Activated naive CD8-positive, alpha-beta T cell treated with anti-CD3 and anti-CD28 coated beads, Interleukin-2, amount 50 U/mL, for 24 hours (primary cell): ENCODE measurements at regions not wholly inside any gene's neighbourhood (a gene's known extent, or its start where the extent isn't known, plus 50 kb on each side); places are given as distances from the start of the nearest gene placed in this dataset.
"Not testable (repeated sequence)": the region's sequence is repeated elsewhere in the genome, so short reads cannot be mapped to it uniquely, and the experiment has no call there.

ENCODE experiments used
- ATAC-seq: fragments of 150-1000 bp; cut with Tn5 transposase; one replicate; pipeline ENCODE4 v1.10.0; 2021
- DNase-seq: peaks from one replicate; pipeline ENCODE4 v3.0.0; 2021
- H3K27ac Mint-ChIP-seq: one replicate; pipeline ENCODE4 v1.8.0; 2021; ENCODE audit warnings: mild to moderate bottlenecking, mixed read lengths
- H3K27me3 Mint-ChIP-seq: one replicate; pipeline ENCODE4 v1.8.0; 2021; ENCODE audit warnings: mixed read lengths
- H3K36me3 Mint-ChIP-seq: one replicate; pipeline ENCODE4 v1.8.0; 2021; ENCODE audit warnings: low read depth, mixed read lengths
- H3K4me1 Mint-ChIP-seq: one replicate; pipeline ENCODE4 v1.8.0; 2021; ENCODE audit warnings: mixed read lengths
- H3K4me3 Mint-ChIP-seq: one replicate; pipeline ENCODE4 v1.8.0; 2021; ENCODE audit warnings: mild to moderate bottlenecking, moderate library complexity, mixed read lengths
- H3K9me3 Mint-ChIP-seq: one replicate; pipeline ENCODE4 v1.8.0; 2021; ENCODE audit warnings: mixed read lengths

GRCh38 chr19:29054886-29055675 lies 157.9 kb downstream of the UQCRFS1 start:
- Mint-ChIP-seq H3K36me3 (no peaks in the 10 kb centered on the region), H3K27me3 (peaks cover 4% of the 10 kb centered on the region), H3K27ac (no peak overlapping the region), H3K9me3 (peaks cover 9% of the 10 kb centered on the region), H3K4me1 (no peaks in the 10 kb centered on the region), H3K4me3 (no peak overlapping the region)
- no peak for ATAC-seq
- DNase-seq, result no peak

- H3K9me3 Mint-ChIP-seq, result peaks cover 9% of the 10 kb centered on the region
- peaks cover 2% of the 10 kb centered on the region for H3K27me3 Mint-ChIP-seq
- H3K4me3 Mint-ChIP-seq, result no peak overlapping the region
- no peak for DNase-seq
- H3K4me1 Mint-ChIP-seq, result no peaks in the 10 kb centered on the region
- ATAC-seq, result no peak
- no peak overlapping the region for H3K27ac Mint-ChIP-seq
- H3K36me3 Mint-ChIP-seq, result no peaks in the 10 kb centered on the region
Observed at GRCh38 chr19:29048873-29049272, 164.1 kb downstream of the UQCRFS1 start.

- H3K27ac Mint-ChIP-seq, result no peak overlapping the region
Observed at GRCh38 chr19:29045679-29046254, 167.2 kb downstream of the UQCRFS1 start.

GRCh38 chr19:29044037-29044436 lies 168.9 kb downstream of the UQCRFS1 start:
- Mint-ChIP-seq H3K4me1 (no peaks in the 10 kb centered on the region), H3K27ac (no peak overlapping the region), H3K36me3 (no peaks in the 10 kb centered on the region), H3K4me3 (no peak overlapping the region), H3K27me3 (no peaks in the 10 kb centered on the region), H3K9me3 (no peaks in the 10 kb centered on the region)
- ATAC-seq, result no peak
- no peak for DNase-seq

More at GRCh38 chr19:29045679-29046254, 167.2 kb downstream of the UQCRFS1 start:
- no peak for ATAC-seq
- no peaks in the 10 kb centered on the region for H3K36me3 Mint-ChIP-seq
- no peak for DNase-seq
- H3K9me3 Mint-ChIP-seq, result no peaks in the 10 kb centered on the region
- H3K4me3 Mint-ChIP-seq, result no peak overlapping the region
- H3K27me3 Mint-ChIP-seq, result no peaks in the 10 kb centered on the region
- H3K4me1 Mint-ChIP-seq, result no peaks in the 10 kb centered on the region

GRCh38 chr19:29042450-29042849 lies 170.5 kb downstream of the UQCRFS1 start:
- Mint-ChIP-seq H3K9me3 (no peaks in the 10 kb centered on the region), H3K36me3 (no peaks in the 10 kb centered on the region)

GRCh38 chr19:29040951-29041350 lies 172.0 kb downstream of the UQCRFS1 start:
- no peak for DNase-seq
- Mint-ChIP-seq H3K4me1 (no peaks in the 10 kb centered on the region), H3K9me3 (no peaks in the 10 kb centered on the region), H3K36me3 (no peaks in the 10 kb centered on the region), H3K27me3 (no peaks in the 10 kb centered on the region), H3K4me3 (no peak overlapping the region), H3K27ac (no peak overlapping the region)
- no peak for ATAC-seq

More at GRCh38 chr19:29042450-29042849, 170.5 kb downstream of the UQCRFS1 start:
- no peak for ATAC-seq
- DNase-seq, result no peak
- H3K27me3 Mint-ChIP-seq, result no peaks in the 10 kb centered on the region
- no peak overlapping the region for H3K4me3 Mint-ChIP-seq
- no peak overlapping the region for H3K27ac Mint-ChIP-seq
- H3K4me1 Mint-ChIP-seq, result no peaks in the 10 kb centered on the region

- H3K4me1 Mint-ChIP-seq, result no peaks in the 10 kb centered on the region
- no peak for DNase-seq
Observed at GRCh38 chr19:29040292-29040691, 172.7 kb downstream of the UQCRFS1 start.

GRCh38 chr19:29039036-29039435 lies 173.9 kb downstream of the UQCRFS1 start:
- ATAC-seq, H3K4me1 Mint-ChIP-seq, H3K27me3 Mint-ChIP-seq, H3K9me3 Mint-ChIP-seq, DNase-seq, H3K36me3 Mint-ChIP-seq, H3K4me3 Mint-ChIP-seq, H3K27ac Mint-ChIP-seq: not testable (repeated sequence)

More at GRCh38 chr19:29040292-29040691, 172.7 kb downstream of the UQCRFS1 start:
- Mint-ChIP-seq H3K27me3 (no peaks in the 10 kb centered on the region), H3K27ac (no peak overlapping the region), H3K9me3 (no peaks in the 10 kb centered on the region), H3K4me3 (no peak overlapping the region), H3K36me3 (no peaks in the 10 kb centered on the region)
- ATAC-seq, result no peak

GRCh38 chr19:29031216-29031615 lies 181.7 kb downstream of the UQCRFS1 start:
- H3K9me3 Mint-ChIP-seq, result no peaks in the 10 kb centered on the region
- H3K27ac Mint-ChIP-seq, result no peak overlapping the region
- H3K4me1 Mint-ChIP-seq, result no peaks in the 10 kb centered on the region
- no peaks in the 10 kb centered on the region for H3K27me3 Mint-ChIP-seq
- no peaks in the 10 kb centered on the region for H3K36me3 Mint-ChIP-seq
- H3K4me3 Mint-ChIP-seq, result no peak overlapping the region
- DNase-seq, result no peak
- ATAC-seq, result no peak

GRCh38 chr19:29029268-29029958 lies 183.5 kb downstream of the UQCRFS1 start:
- H3K9me3 Mint-ChIP-seq, result no peaks in the 10 kb centered on the region
- H3K4me1 Mint-ChIP-seq, result no peaks in the 10 kb centered on the region
- no peak overlapping the region for H3K4me3 Mint-ChIP-seq
- no peak for DNase-seq
- no peak for ATAC-seq
- H3K36me3 Mint-ChIP-seq, result no peaks in the 10 kb centered on the region
- H3K27me3 Mint-ChIP-seq, result no peaks in the 10 kb centered on the region
- no peak overlapping the region for H3K27ac Mint-ChIP-seq

- H3K27ac Mint-ChIP-seq, result no peak overlapping the region
- no peak for DNase-seq
- no peaks in the 10 kb centered on the region for H3K4me1 Mint-ChIP-seq
- no peak overlapping the region for H3K4me3 Mint-ChIP-seq
- ATAC-seq, result no peak
- H3K9me3 Mint-ChIP-seq, result no peaks in the 10 kb centered on the region
- no peaks in the 10 kb centered on the region for H3K36me3 Mint-ChIP-seq
- H3K27me3 Mint-ChIP-seq, result peaks cover 3% of the 10 kb centered on the region
Observed at GRCh38 chr19:29022599-29022998, 190.4 kb downstream of the UQCRFS1 start.

GRCh38 chr19:29022165-29022564 lies 190.8 kb downstream of the UQCRFS1 start:
- no peaks in the 10 kb centered on the region for H3K9me3 Mint-ChIP-seq
- H3K36me3 Mint-ChIP-seq, result no peaks in the 10 kb centered on the region
- ATAC-seq (no peak), DNase-seq (no peak)
- H3K4me1 Mint-ChIP-seq, result no peaks in the 10 kb centered on the region
- no peak overlapping the region for H3K4me3 Mint-ChIP-seq
- no peak overlapping the region for H3K27ac Mint-ChIP-seq
- H3K27me3 Mint-ChIP-seq, result peaks cover 4% of the 10 kb centered on the region

GRCh38 chr19:29021232-29021916 lies 191.6 kb downstream of the UQCRFS1 start:
- H3K4me1 Mint-ChIP-seq, result no peaks in the 10 kb centered on the region
- DNase-seq, result no peak
- H3K27me3 Mint-ChIP-seq, result peaks cover 4% of the 10 kb centered on the region
- H3K9me3 Mint-ChIP-seq, result no peaks in the 10 kb centered on the region
- H3K4me3 Mint-ChIP-seq, result no peak overlapping the region
- no peaks in the 10 kb centered on the region for H3K36me3 Mint-ChIP-seq
- no peak for ATAC-seq
- H3K27ac Mint-ChIP-seq, result no peak overlapping the region

GRCh38 chr19:29019403-29019802 lies 193.5 kb downstream of the UQCRFS1 start:
- H3K27me3 Mint-ChIP-seq, result peaks cover 4% of the 10 kb centered on the region
- no peaks in the 10 kb centered on the region for H3K36me3 Mint-ChIP-seq
- H3K4me3 Mint-ChIP-seq, result no peak overlapping the region
- DNase-seq (no peak), ATAC-seq (no peak)
- no peaks in the 10 kb centered on the region for H3K4me1 Mint-ChIP-seq
- H3K9me3 Mint-ChIP-seq, result no peaks in the 10 kb centered on the region
- H3K27ac Mint-ChIP-seq, result no peak overlapping the region
